ENCODE measurements at regions not wholly inside any gene's neighbourhood (a gene's known extent, or its start where the extent isn't known, plus 50 kb on each side); places are given as distances from the start of the nearest gene placed in this dataset.
"Not testable (repeated sequence)": the region's sequence is repeated elsewhere in the genome, so short reads cannot be mapped to it uniquely, and the experiment has no call there.

GRCh38 chr4:170272959-170273358, 183.2 kb upstream of the AADAT start:
- no peak for DNase-seq (ENCODE audit: low spot score)

- no peak for DNase-seq (ENCODE audit: low spot score)
These were observed 182.0 kb upstream of the AADAT start for GRCh38 chr4:170271723-170272122.

GRCh38 chr4:170270628-170271027, 180.9 kb upstream of the AADAT start:
- DNase-seq (ENCODE audit: low spot score): no peak

GRCh38 chr4:170269950-170270349, 180.2 kb upstream of the AADAT start:
- no peak for DNase-seq (ENCODE audit: low spot score)

- DNase-seq (ENCODE audit: low spot score): peak; percentile 20
These were observed 169.9 kb upstream of the AADAT start for GRCh38 chr4:170259631-170260153.

GRCh38 chr4:170256807-170257206, 167.1 kb upstream of the AADAT start:
- DNase-seq (ENCODE audit: low spot score): no peak

- DNase-seq (ENCODE audit: low spot score): no peak
These were observed 158.8 kb upstream of the AADAT start for GRCh38 chr4:170248576-170248975.

- no peak for DNase-seq (ENCODE audit: low spot score)
These were observed 158.3 kb upstream of the AADAT start for GRCh38 chr4:170248029-170248428.

- DNase-seq (ENCODE audit: low spot score): no peak
These were observed 157.8 kb upstream of the AADAT start for GRCh38 chr4:170247596-170247995.

GRCh38 chr4:170243662-170244288, 154.0 kb upstream of the AADAT start:
- no peak for DNase-seq (ENCODE audit: low spot score)

- no peak for DNase-seq (ENCODE audit: low spot score)
These were observed 152.7 kb upstream of the AADAT start for GRCh38 chr4:170242471-170242870.

- DNase-seq (ENCODE audit: low spot score): no peak
These were observed 145.0 kb upstream of the AADAT start for GRCh38 chr4:170234800-170235199.

GRCh38 chr4:170231377-170231776, 141.6 kb upstream of the AADAT start:
- no peak for DNase-seq (ENCODE audit: low spot score)

- DNase-seq (ENCODE audit: low spot score): no peak
These were observed 140.5 kb upstream of the AADAT start for GRCh38 chr4:170230242-170230641.

- no peak for DNase-seq (ENCODE audit: low spot score)
These were observed 139.2 kb upstream of the AADAT start for GRCh38 chr4:170229006-170229405.

GRCh38 chr4:170227928-170228327, 138.2 kb upstream of the AADAT start:
- DNase-seq (ENCODE audit: low spot score): no peak

GRCh38 chr4:170226288-170226687, 136.5 kb upstream of the AADAT start:
- no peak for DNase-seq (ENCODE audit: low spot score)

- no peak for DNase-seq (ENCODE audit: low spot score)
These were observed 125.0 kb upstream of the AADAT start for GRCh38 chr4:170214731-170215130.

- DNase-seq (ENCODE audit: low spot score): no peak
These were observed 124.3 kb upstream of the AADAT start for GRCh38 chr4:170214101-170214500.

- DNase-seq (ENCODE audit: low spot score): no peak
These were observed 113.0 kb upstream of the AADAT start for GRCh38 chr4:170202721-170203120.

- no peak for DNase-seq (ENCODE audit: low spot score)
These were observed 109.0 kb upstream of the AADAT start for GRCh38 chr4:170198747-170199146.

GRCh38 chr4:170194794-170195193, 105.0 kb upstream of the AADAT start:
- not testable (repeated sequence) for DNase-seq (ENCODE audit: low spot score)

- no peak for DNase-seq (ENCODE audit: low spot score)
These were observed 103.7 kb upstream of the AADAT start for GRCh38 chr4:170193496-170193895.

- DNase-seq (ENCODE audit: low spot score): no peak
These were observed 100.5 kb upstream of the AADAT start for GRCh38 chr4:170190265-170190664.

Data from hepatic stellate cell (primary cell).